ENCODE measurements at regions not wholly inside any gene's neighbourhood (a gene's known extent, or its start where the extent isn't known, plus 50 kb on each side); places are given as distances from the start of the nearest gene placed in this dataset.

DNA sequence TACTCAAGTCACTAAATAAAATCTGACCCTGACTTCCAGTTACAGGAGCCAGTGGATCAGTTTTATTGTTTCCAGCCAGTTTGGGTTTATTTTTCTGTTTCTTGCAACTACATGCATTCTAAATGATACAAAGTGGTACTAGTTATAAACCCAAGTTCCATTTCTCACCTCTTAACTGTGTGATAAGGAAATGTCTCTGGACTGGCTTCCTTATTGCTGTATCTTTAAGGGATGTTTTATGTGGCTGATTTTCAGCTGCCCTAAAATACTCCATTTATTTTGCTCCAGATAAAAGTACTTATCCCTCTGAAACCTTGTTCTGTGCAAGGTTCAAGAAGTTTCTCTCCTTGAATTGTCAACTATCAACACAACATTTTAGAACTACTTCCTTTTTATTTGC lies 107.9 kb upstream of the DLX2 start:
- no peak for DNase-seq (ENCODE audit: low read depth)
- H3K4me3 ChIP-seq (ENCODE audit: low read length): no peak overlapping the region
- TF ChIP-seq, protein P1, sequence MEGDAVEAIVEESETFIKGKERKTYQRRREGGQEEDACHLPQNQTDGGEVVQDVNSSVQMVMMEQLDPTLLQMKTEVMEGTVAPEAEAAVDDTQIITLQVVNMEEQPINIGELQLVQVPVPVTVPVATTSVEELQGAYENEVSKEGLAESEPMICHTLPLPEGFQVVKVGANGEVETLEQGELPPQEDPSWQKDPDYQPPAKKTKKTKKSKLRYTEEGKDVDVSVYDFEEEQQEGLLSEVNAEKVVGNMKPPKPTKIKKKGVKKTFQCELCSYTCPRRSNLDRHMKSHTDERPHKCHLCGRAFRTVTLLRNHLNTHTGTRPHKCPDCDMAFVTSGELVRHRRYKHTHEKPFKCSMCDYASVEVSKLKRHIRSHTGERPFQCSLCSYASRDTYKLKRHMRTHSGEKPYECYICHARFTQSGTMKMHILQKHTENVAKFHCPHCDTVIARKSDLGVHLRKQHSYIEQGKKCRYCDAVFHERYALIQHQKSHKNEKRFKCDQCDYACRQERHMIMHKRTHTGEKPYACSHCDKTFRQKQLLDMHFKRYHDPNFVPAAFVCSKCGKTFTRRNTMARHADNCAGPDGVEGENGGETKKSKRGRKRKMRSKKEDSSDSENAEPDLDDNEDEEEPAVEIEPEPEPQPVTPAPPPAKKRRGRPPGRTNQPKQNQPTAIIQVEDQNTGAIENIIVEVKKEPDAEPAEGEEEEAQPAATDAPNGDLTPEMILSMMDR (IDR thresholded peaks at IDR 0.05; ENCODE audit: insufficient read depth, low read depth, low read length, missing control alignments): no peak

DNA sequence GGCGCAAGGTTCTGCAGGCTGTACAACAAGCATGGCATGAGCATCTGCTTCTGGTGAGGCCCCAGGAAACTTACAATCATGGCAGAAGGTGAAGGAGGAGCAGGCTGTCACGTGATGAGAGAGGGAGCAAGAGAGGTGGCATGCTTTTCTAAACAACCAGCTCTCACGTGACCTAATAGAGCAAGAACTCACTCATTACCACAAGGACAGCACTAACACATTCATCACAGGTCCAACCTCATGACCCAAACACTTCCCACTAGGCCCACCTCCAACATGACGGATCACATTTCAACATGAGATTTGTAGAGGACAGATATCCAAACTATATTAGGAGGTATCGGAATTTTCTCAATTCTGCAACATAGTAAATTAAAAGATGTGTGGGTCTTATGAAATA lies 108.8 kb upstream of the DLX2 start:
- TF ChIP-seq, protein P1 (IDR thresholded peaks at IDR 0.05; ENCODE audit: insufficient read depth, low read depth, low read length, missing control alignments): no peak
- DNase-seq (ENCODE audit: low read depth): no peak
- H3K4me3 ChIP-seq (ENCODE audit: low read length): no peak overlapping the region

- TF ChIP-seq, protein P1 (IDR thresholded peaks at IDR 0.05; ENCODE audit: insufficient read depth, low read depth, low read length, missing control alignments): no peak
- H3K4me3 ChIP-seq (ENCODE audit: low read length): no peak overlapping the region
- no peak for DNase-seq (ENCODE audit: low read depth)
These were observed 110.6 kb upstream of the DLX2 start for GRCh38 chr2:172213116-172213860.

GRCh38 chr2:172214252-172214651 lies 111.6 kb upstream of the DLX2 start:
- no peak overlapping the region for H3K4me3 ChIP-seq (ENCODE audit: low read length)
- peak; percentile 90 for DNase-seq (ENCODE audit: low read depth)
- TF ChIP-seq, protein P1 (IDR thresholded peaks at IDR 0.05; ENCODE audit: insufficient read depth, low read depth, low read length, missing control alignments): no peak

DNA sequence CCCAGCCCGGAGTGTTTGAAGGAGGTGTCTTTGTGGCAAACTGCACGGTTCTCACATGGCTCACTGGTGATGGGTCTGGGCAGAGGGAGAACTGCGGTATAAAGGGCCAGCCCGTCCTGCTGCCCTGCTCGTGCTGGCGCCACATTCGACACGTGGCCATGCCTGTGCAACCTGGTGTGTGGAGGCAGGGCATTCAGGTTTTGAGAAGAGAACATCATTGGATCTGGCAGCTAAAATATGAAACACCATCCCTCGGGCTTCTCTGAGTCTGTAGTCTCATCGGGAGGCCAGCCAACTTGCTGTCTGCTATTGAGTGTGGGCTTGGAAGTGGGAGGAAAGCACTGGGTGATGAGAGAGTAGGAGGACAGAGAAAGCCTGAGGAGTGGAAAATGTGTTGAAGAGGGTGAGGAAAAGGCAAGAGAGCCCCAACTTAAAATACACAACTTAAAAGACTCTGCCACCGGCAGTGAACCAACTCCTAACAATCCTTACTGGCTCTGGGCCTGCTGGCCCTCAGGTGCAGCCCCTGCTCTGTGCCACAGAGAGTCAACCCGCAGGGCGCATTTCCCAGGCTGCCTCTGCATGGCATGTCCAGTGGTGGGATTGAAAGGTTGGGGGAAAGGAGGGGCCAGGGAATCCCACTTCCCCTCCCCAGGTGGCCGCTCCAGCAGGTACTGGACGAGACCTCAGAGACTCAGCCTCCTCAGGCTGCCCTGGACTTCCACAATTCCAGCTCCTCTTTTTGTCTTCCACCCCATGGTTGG lies 112.7 kb upstream of the DLX2 start:
- no peak overlapping the region for H3K4me3 ChIP-seq (ENCODE audit: low read length)
- TF ChIP-seq, protein P1 (IDR thresholded peaks at IDR 0.05; ENCODE audit: insufficient read depth, low read depth, low read length, missing control alignments): no peak
- DNase-seq (ENCODE audit: low read depth): peak; percentile 82

GRCh38 chr2:172215936-172216335 lies 113.2 kb upstream of the DLX2 start:
- no peak for DNase-seq (ENCODE audit: low read depth)
- no peak overlapping the region for H3K4me3 ChIP-seq (ENCODE audit: low read length)
- TF ChIP-seq, protein P1 (IDR thresholded peaks at IDR 0.05; ENCODE audit: insufficient read depth, low read depth, low read length, missing control alignments): no peak
